HG03460 (cell line): ENCODE measurements at regions not wholly inside any gene's neighbourhood (a gene's known extent, or its start where the extent isn't known, plus 50 kb on each side); places are given as distances from the start of the nearest gene placed in this dataset.

Experiments used
- ATAC-seq: cut with Tn5 transposase; IDR thresholded peaks from one replicate; pipeline ENCODE4 v1.9.1; 2021; ENCODE audit not compliant: unreplicated experiment

- ATAC-seq = no peak
These were observed 770.9 kb downstream of the HDGFL1 start for GRCh38 chr6:23340271-23340670.

- no peak for ATAC-seq
These were observed 774.4 kb downstream of the HDGFL1 start for GRCh38 chr6:23343610-23344306.

- no peak for ATAC-seq
These were observed 777.8 kb upstream of the NRSN1 start for GRCh38 chr6:23348185-23348584.

GRCh38 chr6:23349521-23350147 lies 776.4 kb upstream of the NRSN1 start:
- no peak for ATAC-seq

- ATAC-seq = no peak
These were observed 775.1 kb upstream of the NRSN1 start for GRCh38 chr6:23350752-23351453.

- ATAC-seq = no peak
These were observed 772.0 kb upstream of the NRSN1 start for GRCh38 chr6:23354004-23354403.

- no peak for ATAC-seq
These were observed 768.7 kb upstream of the NRSN1 start for GRCh38 chr6:23357185-23357766.

GRCh38 chr6:23365732-23366131 lies 760.3 kb upstream of the NRSN1 start:
- ATAC-seq = no peak

- no peak for ATAC-seq
These were observed 758.7 kb upstream of the NRSN1 start for GRCh38 chr6:23367311-23367710.

- no peak for ATAC-seq
These were observed 757.5 kb upstream of the NRSN1 start for GRCh38 chr6:23368557-23368956.

GRCh38 chr6:23370051-23370450 lies 756.0 kb upstream of the NRSN1 start:
- ATAC-seq = no peak

GRCh38 chr6:23371132-23371915 lies 754.7 kb upstream of the NRSN1 start:
- ATAC-seq = no peak

- ATAC-seq = no peak
These were observed 748.2 kb upstream of the NRSN1 start for GRCh38 chr6:23377830-23378229.

GRCh38 chr6:23380465-23380864 lies 745.5 kb upstream of the NRSN1 start:
- no peak for ATAC-seq

GRCh38 chr6:23388086-23388783 lies 737.8 kb upstream of the NRSN1 start:
- no peak for ATAC-seq

GRCh38 chr6:23389386-23389785 lies 736.6 kb upstream of the NRSN1 start:
- no peak for ATAC-seq

GRCh38 chr6:23390221-23390620 lies 735.8 kb upstream of the NRSN1 start:
- ATAC-seq = no peak

GRCh38 chr6:23394681-23395080 lies 731.3 kb upstream of the NRSN1 start:
- no peak for ATAC-seq

- ATAC-seq = no peak
These were observed 730.6 kb upstream of the NRSN1 start for GRCh38 chr6:23395381-23395780.

- ATAC-seq = no peak
These were observed 729.1 kb upstream of the NRSN1 start for GRCh38 chr6:23396949-23397348.
